IMR-90 (cell line): ENCODE measurements at regions not wholly inside any gene's neighbourhood (a gene's known extent, or its start where the extent isn't known, plus 50 kb on each side); places are given as distances from the start of the nearest gene placed in this dataset.
A peak's percentile ranks its signal among the peaks of the same experiment; 100 is the strongest.

ENCODE experiments used
- ATAC-seq: fragments of 200-7000 bp; cut with Tn5 transposase; 2 replicates; pipeline ENCODE4 v1.9.1; 2020; ENCODE audit warnings: low read depth, mild to moderate bottlenecking, moderate library complexity
- BruUV-seq: library from RNA; stranded (reverse); fragments of 400-500 nt; replicated peaks from 2 replicates; lab custom pipeline; 2021; lab: Mats Ljungman, UMichigan
- CTCF ChIA-PET: fragments of 300-600 bp; formaldehyde crosslinking; extraction: SDS; loops from one replicate; lab custom pipeline; 2021; ENCODE audit warnings: antibody characterized with exemption; lab: Yijun Ruan, JAX
- POLR2A ChIA-PET: fragments of 300-600 bp; sonication (Branson Sonifier 250); formaldehyde crosslinking; loops from one replicate; lab custom pipeline; 2022; ENCODE audit warnings: antibody characterized with exemption; ENCODE audit not compliant: unreplicated experiment; lab: Charles Lee
- DNase-seq: peaks from one replicate; pipeline ENCODE4 v3.0.0; 2013
- H2AFZ ChIP-seq: replicated peaks from 2 replicates; pipeline ENCODE3; 2013; ENCODE audit warnings: low read length, mild to moderate bottlenecking; ENCODE audit not compliant: poor library complexity
- H2AK5ac ChIP-seq: 2 replicates; pipeline ENCODE4 v1.6.1; 2013; ENCODE audit warnings: low read depth, low read length, inconsistent platforms
- H2AK9ac ChIP-seq: replicated peaks from 2 replicates; pipeline ENCODE3; 2013; ENCODE audit warnings: mild to moderate bottlenecking, low read depth, low read length, moderate library complexity; ENCODE audit not compliant: poor library complexity
- H2BK120ac ChIP-seq: 2 replicates; pipeline ENCODE4 v1.6.1; 2013; ENCODE audit warnings: low read depth, low read length, inconsistent platforms
- H2BK15ac ChIP-seq: 3 replicates; pipeline ENCODE4 v1.6.1; 2013; ENCODE audit warnings: low read depth, low read length, inconsistent platforms
- H2BK20ac ChIP-seq: 2 replicates; pipeline ENCODE4 v1.6.1; 2013; ENCODE audit warnings: low read depth, mild to moderate bottlenecking, inconsistent platforms, low read length, moderate library complexity
- H2BK5ac ChIP-seq: 2 replicates; pipeline ENCODE4 v1.6.1; 2013; ENCODE audit warnings: mild to moderate bottlenecking, low read depth, low read length, inconsistent platforms; ENCODE audit not compliant: poor library complexity, severe bottlenecking
- H3K14ac ChIP-seq: replicated peaks from 2 replicates; pipeline ENCODE4 v1.6.1; 2013; ENCODE audit warnings: low read depth, low read length, inconsistent platforms
- H3K18ac ChIP-seq: 2 replicates; pipeline ENCODE4 v1.6.1; 2013; ENCODE audit warnings: low read depth, low read length, control low read depth
- H3K23ac ChIP-seq: 2 replicates; pipeline ENCODE4 v1.6.1; 2013; ENCODE audit warnings: low read depth, low read length, inconsistent platforms
- H3K27ac ChIP-seq: 2 replicates; pipeline ENCODE4 v1.5.1; 2013; ENCODE audit warnings: mild to moderate bottlenecking, control low read depth, low read length; ENCODE audit not compliant: insufficient read depth
- H3K27me3 ChIP-seq: 2 replicates; pipeline ENCODE4 v1.6.1; 2013; ENCODE audit warnings: low read length; ENCODE audit not compliant: control insufficient read depth, insufficient read depth
- H3K36me3 ChIP-seq: 2 replicates; pipeline ENCODE4 v1.6.1; 2013; ENCODE audit warnings: low read length, mixed read lengths; ENCODE audit not compliant: control insufficient read depth, insufficient read depth
- H3K4ac ChIP-seq: 2 replicates; pipeline ENCODE4 v1.6.1; 2013; ENCODE audit warnings: low read depth, low read length, inconsistent platforms
- H3K4me1 ChIP-seq: 2 replicates; pipeline ENCODE4 v1.6.1; 2013; ENCODE audit warnings: low read length, mixed read lengths; ENCODE audit not compliant: control insufficient read depth, insufficient read depth
- H3K4me2 ChIP-seq: 2 replicates; pipeline ENCODE4 v1.6.1; 2013; ENCODE audit warnings: low read depth, mild to moderate bottlenecking, control low read depth, low read length, moderate library complexity
- H3K4me3 ChIP-seq: 2 replicates; pipeline ENCODE4 v1.5.1; 2013; ENCODE audit warnings: low read depth, mild to moderate bottlenecking, control low read depth, low read length, moderate library complexity; ENCODE audit not compliant: insufficient read depth
- H3K56ac ChIP-seq: 2 replicates; pipeline ENCODE4 v1.6.1; 2013; ENCODE audit warnings: low read length, inconsistent platforms; ENCODE audit not compliant: insufficient read depth; ENCODE audit errors: extremely low read depth
- H3K79me1 ChIP-seq, 2 experiments: 2 replicates each; pipeline ENCODE4 v1.6.1; 2013; ENCODE audit warnings: low read length in 2 of 2, inconsistent platforms in 1 of 2, low read depth in 1 of 2
- H3K9ac ChIP-seq: 2 replicates; pipeline ENCODE4 v1.6.1; 2013; ENCODE audit warnings: low read depth, low read length, control low read depth
- H3K9me1 ChIP-seq: 2 replicates; pipeline ENCODE4 v1.6.1; 2013; ENCODE audit warnings: low read length, inconsistent platforms; ENCODE audit not compliant: insufficient read depth
- H3K9me3 ChIP-seq: 2 replicates; pipeline ENCODE4 v1.6.1; 2013; ENCODE audit warnings: low read length; ENCODE audit not compliant: control insufficient read depth, insufficient read depth
- H4K20me1 ChIP-seq: 2 replicates; pipeline ENCODE4 v1.6.1; 2013; ENCODE audit warnings: low read length, inconsistent platforms; ENCODE audit not compliant: insufficient read depth
- H4K5ac ChIP-seq: 2 replicates; pipeline ENCODE4 v1.6.1; 2013; ENCODE audit warnings: mild to moderate bottlenecking, low read depth, low read length, control low read depth
- H4K8ac ChIP-seq, 2 experiments: 2 replicates each; pipeline ENCODE4 v1.6.1; 2013; ENCODE audit warnings: low read depth in 2 of 2, low read length in 2 of 2, control low read depth in 1 of 2, inconsistent platforms in 1 of 2
- H4K91ac ChIP-seq: 2 replicates; pipeline ENCODE4 v1.6.1; 2013; ENCODE audit warnings: low read depth, low read length, inconsistent platforms; ENCODE audit not compliant: insufficient read depth
- CEBPB ChIP-seq: IDR thresholded peaks from 2 replicates; pipeline ENCODE4 v1.6.1; 2012; ENCODE audit warnings: low read depth, low read length, improper control_type of control experiment
- MAZ ChIP-seq: IDR thresholded peaks from 2 replicates; pipeline ENCODE4 v1.6.1; 2012; ENCODE audit warnings: low read depth, mild to moderate bottlenecking, low read length, improper control_type of control experiment, moderate library complexity, borderline replicate concordance
- RFX5 ChIP-seq: IDR thresholded peaks from 2 replicates; pipeline ENCODE4 v1.8.0; 2012; ENCODE audit warnings: low read depth, mild to moderate bottlenecking, low read length, moderate library complexity
- SMC3 ChIP-seq: fragments of 150-350 bp; IDR thresholded peaks from 2 replicates; pipeline ENCODE4 v1.6.1; 2016; ENCODE audit warnings: low read depth, mild to moderate bottlenecking, antibody characterized with exemption, low read length, moderate library complexity
- WGBS, 2 experiments: methylation state at CpG; one replicate each; pipeline versions ENCODE4 v1.1.5 to v1.1.7; 2013; ENCODE audit warnings: missing lambda C conversion rate in 2 of 2; ENCODE audit not compliant: insufficient read length in 1 of 2; ENCODE audit errors: extremely low coverage in 2 of 2; 5-methylcytosine and 5-hydroxymethylcytosine counted together
- dilution Hi-C: fragments of 300-500 bp; cut with HindIII; formaldehyde crosslinking; loops from one replicate; pipeline ENCODE4 v1.14.3; 2018; ENCODE audit warnings: low sequenced_read_pairs; ENCODE audit not compliant: unreplicated experiment
- in situ Hi-C: fragments of 300-500 bp; cut with MboI; formaldehyde crosslinking; loops from 3 replicates; pipeline ENCODE4 v1.14.3; 2019; ENCODE audit warnings: low sequenced_read_pairs, inconsistent platforms, mixed read lengths
- intact Hi-C: fragments of 100-400 bp; cut with micrococcal nuclease; formaldehyde crosslinking; loops from 2 replicates; pipeline ENCODE4 v1.10.0; 2022
- TF ChIP-seq, protein P1 (sequence below): fragments of 150-350 bp; IDR thresholded peaks from 2 replicates; pipeline ENCODE4 v1.6.1; 2016; ENCODE audit warnings: low read depth, mild to moderate bottlenecking, low read length, moderate library complexity, borderline replicate concordance

DNA sequence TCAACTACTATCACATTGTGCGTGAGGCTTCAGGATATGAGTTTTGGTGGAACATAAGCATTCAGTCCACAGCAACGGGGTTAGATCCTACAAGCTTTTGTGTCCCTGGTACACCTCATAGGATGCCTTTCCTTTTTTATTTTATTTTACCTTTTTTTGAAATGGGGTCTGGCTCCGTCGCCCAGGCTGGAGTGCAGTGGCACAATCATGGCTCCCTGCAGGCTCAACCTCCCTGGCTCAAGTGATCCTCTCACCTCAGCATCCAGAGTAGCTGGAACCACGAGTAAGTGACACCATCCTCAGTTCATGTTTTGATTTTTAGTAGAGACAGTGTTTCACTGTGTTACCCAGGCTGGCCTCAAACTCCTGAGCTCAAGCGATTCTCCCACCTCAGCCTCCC lies 86.0 kb upstream of the RAI14 start:
- Histone ChIP-seq H2AK9ac (peak overlapping the region; percentile 83), H4K5ac (peak overlapping the region; percentile 100), H3K27me3 (no peaks in the 10 kb centered on the region), H4K20me1 (no peaks in the 10 kb centered on the region), H3K4me3 (no peak overlapping the region), H3K9me3 (no peaks in the 10 kb centered on the region), H2BK15ac (peak overlapping the region; percentile 92), H3K79me1 (peaks cover 7 to 18% of the 10 kb centered on the region in 2 experiments; a peak in 3 of 4 replicates), H3K23ac (peak overlapping the region; percentile 97), H3K9ac (peak overlapping the region; percentile 50), H3K4me2 (no peak overlapping the region), H4K8ac (peak overlapping the region; percentile 89 to 95), H3K4me1 (peaks cover 24% of the 10 kb centered on the region), H2AFZ (no peak overlapping the region), H3K4ac (peak overlapping the region; percentile 96), H2BK20ac (peak overlapping the region; percentile 98), H3K18ac (peak overlapping the region; percentile 97), H3K56ac (peak overlapping the region; percentile 94), H2BK5ac (peak overlapping the region; percentile 98), H4K91ac (peak overlapping the region; percentile 97), H3K9me1 (peaks cover 29% of the 10 kb centered on the region), H3K36me3 (no peaks in the 10 kb centered on the region), H2BK120ac (peak overlapping the region; percentile 98), H3K14ac (peak overlapping the region; percentile 93), H2AK5ac (peak overlapping the region; percentile 96), H3K27ac (peak overlapping the region; percentile 95)
- BruUV-seq = no TSS peak
- in situ Hi-C loops = no loop called here
- intact Hi-C loops = loop anchor here (2.0 kb wide), 1 partner anchor 35 kb away; no protein-coding TSS in a partner anchor
- CTCF ChIA-PET = no interaction called here
- no CpG with 5 or more reads among the region's 6 CpGs for WGBS, 2 experiments
- DNase-seq = no peak
- dilution Hi-C loops = no loop called here
- no peak for ATAC-seq
- POLR2A ChIA-PET = no interaction called here
- no peak for TF ChIP-seq MAZ
- TF ChIP-seq RFX5 = no peak
- TF ChIP-seq SMC3 = no peak
- no peak for TF ChIP-seq CEBPB
- TF ChIP-seq, protein P1, sequence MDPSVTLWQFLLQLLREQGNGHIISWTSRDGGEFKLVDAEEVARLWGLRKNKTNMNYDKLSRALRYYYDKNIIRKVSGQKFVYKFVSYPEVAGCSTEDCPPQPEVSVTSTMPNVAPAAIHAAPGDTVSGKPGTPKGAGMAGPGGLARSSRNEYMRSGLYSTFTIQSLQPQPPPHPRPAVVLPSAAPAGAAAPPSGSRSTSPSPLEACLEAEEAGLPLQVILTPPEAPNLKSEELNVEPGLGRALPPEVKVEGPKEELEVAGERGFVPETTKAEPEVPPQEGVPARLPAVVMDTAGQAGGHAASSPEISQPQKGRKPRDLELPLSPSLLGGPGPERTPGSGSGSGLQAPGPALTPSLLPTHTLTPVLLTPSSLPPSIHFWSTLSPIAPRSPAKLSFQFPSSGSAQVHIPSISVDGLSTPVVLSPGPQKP = no peak
